ENCODE measurements at regions not wholly inside any gene's neighbourhood (a gene's known extent, or its start where the extent isn't known, plus 50 kb on each side); places are given as distances from the start of the nearest gene placed in this dataset.

GRCh38 chr20:52817981-52818380 lies 154.2 kb upstream of the TSHZ2 start:
- no peak overlapping the region for H3K4me2 ChIP-seq (replicated peaks; ENCODE audit: extremely low read depth, low read length, poor library complexity, severe bottlenecking)
- no peak for DNase-seq
- no peaks in the 10 kb centered on the region for H3K79me2 ChIP-seq (ENCODE audit: insufficient read depth, low read length)
- 94% methylated on average over 3 of the region's 3 CpGs for WGBS (ENCODE audit: insufficient coverage)
- H3K4me1 ChIP-seq (ENCODE audit: control insufficient read depth in 1 of 2, insufficient read depth in 2 of 2, low read length in 2 of 2), result no peaks in the 10 kb centered on the region
- H4K20me1 ChIP-seq (ENCODE audit: insufficient read depth, low read length), result no peaks in the 10 kb centered on the region
- no peak for TF ChIP-seq CTCF (IDR thresholded peaks at IDR 0.05)
- no peak overlapping the region for H2AFZ ChIP-seq (ENCODE audit: insufficient read depth, low read depth, low read length, poor library complexity, severe bottlenecking)
- no peaks in the 10 kb centered on the region for H3K36me3 Mint-ChIP-seq
- H3K9ac ChIP-seq (ENCODE audit: insufficient read depth, low read length, poor library complexity, severe bottlenecking), result no peak overlapping the region
- H3K27ac ChIP-seq (ENCODE audit: low read depth in 1 of 2, low read length in 2 of 2), result no peak overlapping the region
- peaks cover 0 to 5% (median 0%) of the 10 kb centered on the region in 7 donors for H3K9me3 Mint-ChIP-seq
- intact Hi-C loops (cut with micrococcal nuclease), result no loop called here
- H3K27me3 Mint-ChIP-seq (ENCODE audit: low read depth in 3 of 3), result peaks cover 0 to 4% (median 2%) of the 10 kb centered on the region in 3 donors
- H3K4me1 Mint-ChIP-seq, result no peaks in the 10 kb centered on the region
- no peak overlapping the region for H3K27ac Mint-ChIP-seq
- H3K4me3 Mint-ChIP-seq, result no peak overlapping the region
- H3K9me3 ChIP-seq (replicated peaks in 1 of 2; ENCODE audit: control insufficient read depth in 1 of 2, insufficient read depth in 1 of 2, low read length in 2 of 2), result no peaks in the 10 kb centered on the region
- H3K36me3 ChIP-seq (replicated peaks in 1 of 2; ENCODE audit: control insufficient read depth in 1 of 2, insufficient read depth in 2 of 2, low read length in 2 of 2), result no peaks in the 10 kb centered on the region
- no peaks in the 10 kb centered on the region for H3K27me3 ChIP-seq (ENCODE audit: control insufficient read depth in 2 of 2, insufficient read depth in 2 of 2, low read length in 2 of 2)
- H3K4me3 ChIP-seq (replicated peaks in 1 of 3; ENCODE audit: low read depth in 2 of 3, low read length in 3 of 3), result no peak overlapping the region

GRCh38 chr20:52817511-52817910 lies 154.6 kb upstream of the TSHZ2 start:
- Histone ChIP-seq H3K4me2 (replicated peaks; ENCODE audit: extremely low read depth, low read length, poor library complexity, severe bottlenecking) (no peak overlapping the region), H3K27ac (ENCODE audit: low read depth in 1 of 2, low read length in 2 of 2) (no peak overlapping the region), H3K9me3 (replicated peaks in 1 of 2; ENCODE audit: control insufficient read depth in 1 of 2, insufficient read depth in 1 of 2, low read length in 2 of 2) (no peaks in the 10 kb centered on the region), H3K27me3 (ENCODE audit: control insufficient read depth in 2 of 2, insufficient read depth in 2 of 2, low read length in 2 of 2) (no peaks in the 10 kb centered on the region), H3K36me3 (replicated peaks in 1 of 2; ENCODE audit: control insufficient read depth in 1 of 2, insufficient read depth in 2 of 2, low read length in 2 of 2) (no peaks in the 10 kb centered on the region), H4K20me1 (ENCODE audit: insufficient read depth, low read length) (no peaks in the 10 kb centered on the region), H2AFZ (ENCODE audit: insufficient read depth, low read depth, low read length, poor library complexity, severe bottlenecking) (no peak overlapping the region), H3K4me3 (replicated peaks in 1 of 3; ENCODE audit: low read depth in 2 of 3, low read length in 3 of 3) (no peak overlapping the region), H3K4me1 (ENCODE audit: control insufficient read depth in 1 of 2, insufficient read depth in 2 of 2, low read length in 2 of 2) (no peaks in the 10 kb centered on the region), H3K9ac (ENCODE audit: insufficient read depth, low read length, poor library complexity, severe bottlenecking) (no peak overlapping the region), H3K79me2 (ENCODE audit: insufficient read depth, low read length) (no peaks in the 10 kb centered on the region)
- Mint-ChIP-seq H3K27me3 (ENCODE audit: low read depth in 3 of 3) (peaks cover 0 to 4% (median 2%) of the 10 kb centered on the region in 3 donors), H3K9me3 (peaks cover 0 to 5% (median 0%) of the 10 kb centered on the region in 7 donors), H3K36me3 (no peaks in the 10 kb centered on the region), H3K4me3 (no peak overlapping the region), H3K4me1 (no peaks in the 10 kb centered on the region), H3K27ac (no peak overlapping the region)
- intact Hi-C loops (cut with micrococcal nuclease), result no loop called here
- WGBS (ENCODE audit: insufficient coverage), result 88% methylated on average over 1 of the region's 1 CpG
- no peak for DNase-seq
- TF ChIP-seq CTCF (IDR thresholded peaks at IDR 0.05), result no peak

All from CD14-positive monocyte (primary cell).